GM18505 (cell line): ENCODE measurements at regions not wholly inside any gene's neighbourhood (a gene's known extent, or its start where the extent isn't known, plus 50 kb on each side); places are given as distances from the start of the nearest gene placed in this dataset.

Experiments used
- ATAC-seq: cut with Tn5 transposase; IDR thresholded peaks from one replicate; pipeline ENCODE4 v1.9.1; 2021; ENCODE audit not compliant: unreplicated experiment
- POLR2A ChIP-seq: IDR thresholded peaks from 4 replicates; pipeline ENCODE4 v1.6.1; 2011; ENCODE audit warnings: borderline replicate concordance; ENCODE audit not compliant: insufficient read depth, insufficient read length; ENCODE audit errors: extremely low read depth

DNA sequence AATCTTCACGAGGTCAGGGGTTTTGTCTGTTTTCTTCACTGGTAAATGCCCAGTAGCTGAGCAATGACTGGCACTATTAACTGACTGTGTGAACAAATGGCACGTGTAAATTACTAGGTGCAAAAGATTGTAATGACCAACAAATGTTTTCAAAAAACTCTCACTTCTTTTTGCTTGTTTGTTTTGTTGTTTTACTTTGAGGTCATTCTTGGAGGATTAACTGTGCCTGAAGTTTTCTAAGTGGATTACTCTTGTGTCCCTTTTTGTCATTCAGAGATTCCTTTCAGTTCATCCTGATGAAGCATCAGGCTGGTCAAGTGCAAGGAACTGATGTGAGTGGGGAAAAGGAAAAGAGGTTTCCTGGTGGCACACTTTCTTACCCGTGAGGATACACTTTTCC is 74.4 kb upstream of the PPP1R3C start:
- no peak for ATAC-seq
- no peak for TF ChIP-seq POLR2A

DNA sequence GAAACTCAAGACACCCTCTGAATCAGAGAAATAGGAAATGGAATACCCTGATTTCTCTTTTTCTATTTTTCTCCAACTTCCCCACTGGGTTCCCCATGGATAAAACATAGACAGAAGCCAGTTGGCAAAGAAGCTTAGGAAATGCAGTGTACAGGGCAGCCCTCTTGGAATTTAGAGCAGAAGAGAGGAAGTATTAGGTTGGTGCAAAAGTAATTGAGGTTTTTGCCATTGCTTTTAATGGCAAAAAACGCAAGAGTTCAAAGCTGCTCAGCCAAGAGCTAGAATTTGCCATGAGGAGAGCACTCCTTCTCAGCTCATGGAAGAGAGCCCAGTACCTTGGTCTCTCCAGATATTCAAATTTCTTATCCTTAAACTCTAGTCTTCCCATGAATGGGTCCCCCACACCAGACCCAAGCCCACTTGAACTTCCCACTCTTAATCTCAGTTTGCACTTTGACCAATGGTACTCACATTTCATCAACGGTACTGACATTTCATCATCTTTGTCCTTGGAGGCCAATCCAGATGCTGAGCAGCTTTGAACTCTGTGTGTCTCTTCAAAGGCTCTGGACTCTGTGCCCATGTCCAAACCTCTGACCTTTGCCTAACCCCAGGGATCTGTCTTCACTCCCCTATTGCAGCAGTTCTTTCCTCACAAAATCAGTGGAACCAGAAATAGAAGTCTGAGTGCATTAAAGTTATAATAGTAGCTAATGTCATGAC is 73.2 kb upstream of the PPP1R3C start:
- TF ChIP-seq POLR2A = no peak
- no peak for ATAC-seq

- TF ChIP-seq POLR2A = no peak
- ATAC-seq = no peak
Measured at GRCh38 chr10:91702620-91703019, 69.7 kb upstream of the PPP1R3C start.

- no peak for ATAC-seq
- TF ChIP-seq POLR2A = no peak
Measured at GRCh38 chr10:91700788-91701444, 68.0 kb upstream of the PPP1R3C start.

- no peak for TF ChIP-seq POLR2A
- no peak for ATAC-seq
Measured at GRCh38 chr10:91700273-91700672, 67.4 kb upstream of the PPP1R3C start.

- TF ChIP-seq POLR2A = no peak
- ATAC-seq = no peak
Measured at GRCh38 chr10:91698258-91698657, 65.4 kb upstream of the PPP1R3C start.

DNA sequence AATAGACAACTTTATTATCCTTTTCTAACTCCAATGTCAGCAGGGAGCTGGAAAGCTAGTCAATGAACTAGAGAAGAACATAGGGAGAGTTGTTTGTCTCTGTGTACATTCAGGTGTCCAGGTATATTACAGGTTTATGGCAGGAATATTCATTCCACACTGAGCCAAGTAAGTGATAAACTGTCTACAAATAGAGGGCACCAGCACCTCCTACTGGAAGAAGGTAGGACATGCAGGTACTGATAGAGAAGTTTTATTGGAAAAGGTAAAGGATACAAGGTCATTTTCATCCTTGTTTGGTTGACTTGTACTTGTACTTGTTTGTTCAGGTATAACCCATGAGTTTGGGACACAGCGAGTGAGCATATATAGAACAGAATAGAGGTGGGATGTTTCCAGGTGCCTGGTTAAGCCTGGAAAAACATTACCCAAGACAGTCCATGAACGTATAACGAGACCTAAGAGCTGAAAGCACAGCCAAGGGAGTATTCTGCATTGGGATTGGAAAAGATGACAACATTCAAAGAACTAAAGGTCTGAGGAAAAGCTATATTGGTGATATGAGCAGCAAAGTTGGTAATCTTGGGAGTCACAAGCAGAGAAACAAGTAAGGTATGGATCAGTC is 61.4 kb upstream of the PPP1R3C start:
- no peak for TF ChIP-seq POLR2A
- no peak for ATAC-seq

DNA sequence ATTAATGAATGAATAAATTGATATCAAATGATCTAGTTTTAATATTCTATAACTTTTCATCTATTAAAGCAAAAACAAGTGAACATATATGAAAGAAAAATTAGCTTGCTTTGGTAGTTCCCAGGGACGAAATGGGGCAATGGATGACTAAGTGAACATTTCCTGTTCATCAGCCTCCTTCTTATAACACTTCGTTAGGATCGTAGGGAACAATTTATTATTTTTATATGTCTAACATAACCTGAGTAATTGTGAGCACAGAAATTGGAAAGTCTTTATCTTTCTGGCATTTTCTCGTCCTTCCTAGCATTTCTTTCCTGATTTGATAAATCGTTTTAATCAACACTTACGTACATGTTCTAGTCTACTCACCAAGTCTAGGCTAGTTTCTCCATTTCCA is 59.1 kb upstream of the PPP1R3C start:
- no peak for ATAC-seq
- no peak for TF ChIP-seq POLR2A

- no peak for ATAC-seq
- no peak for TF ChIP-seq POLR2A
Measured at GRCh38 chr10:91690996-91691676, 58.3 kb upstream of the PPP1R3C start.

GRCh38 chr10:91690412-91690811 is 57.5 kb upstream of the PPP1R3C start:
- ATAC-seq = no peak
- TF ChIP-seq POLR2A = no peak

DNA sequence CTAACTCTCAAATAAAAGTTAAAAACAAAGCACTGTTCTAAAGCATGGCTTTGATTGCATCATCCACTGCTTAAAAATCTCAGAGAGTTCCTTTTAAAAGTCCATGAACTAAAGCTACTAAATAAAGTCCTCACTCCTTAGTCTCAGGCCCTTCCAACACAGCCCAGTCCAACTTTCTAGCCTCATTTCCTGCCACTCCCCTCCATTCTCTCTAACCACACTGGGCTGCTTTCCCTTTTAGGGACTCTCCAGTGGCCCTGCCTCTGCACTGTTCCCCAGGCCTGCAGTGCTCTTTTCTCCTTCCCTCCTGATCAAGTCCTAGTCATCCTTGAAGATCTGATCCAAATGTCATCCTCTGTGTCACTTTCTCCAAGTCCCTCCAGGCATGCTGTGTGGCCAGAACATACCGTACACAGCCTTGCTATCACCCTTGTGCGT is 56.9 kb upstream of the PPP1R3C start:
- no peak for ATAC-seq
- TF ChIP-seq POLR2A = no peak

GRCh38 chr10:91684841-91685240 is 52.0 kb upstream of the PPP1R3C start:
- TF ChIP-seq POLR2A = no peak
- ATAC-seq = no peak

DNA sequence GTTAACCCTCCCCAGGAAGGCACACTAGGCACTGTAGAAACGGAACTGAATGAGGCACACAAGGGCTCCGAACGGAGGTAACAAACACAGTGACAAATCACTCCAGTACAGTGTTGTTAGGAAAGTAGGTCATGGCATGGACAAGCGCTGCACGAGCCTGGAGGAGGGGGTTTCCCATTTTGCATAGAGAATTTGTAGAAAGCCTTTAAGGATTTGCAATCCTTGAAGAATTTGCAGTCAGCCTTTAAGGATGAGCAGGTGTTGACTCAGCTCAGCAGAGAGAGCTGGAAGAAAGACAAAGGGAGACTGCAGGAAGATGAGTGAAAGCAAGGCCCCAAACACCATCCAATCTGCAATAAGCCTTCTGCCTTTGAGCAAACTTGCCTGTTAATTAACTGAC is 51.1 kb upstream of the PPP1R3C start:
- ATAC-seq = no peak
- TF ChIP-seq POLR2A = no peak
